ENCODE measurements at regions not wholly inside any gene's neighbourhood (a gene's known extent, or its start where the extent isn't known, plus 50 kb on each side); places are given as distances from the start of the nearest gene placed in this dataset.

DNA sequence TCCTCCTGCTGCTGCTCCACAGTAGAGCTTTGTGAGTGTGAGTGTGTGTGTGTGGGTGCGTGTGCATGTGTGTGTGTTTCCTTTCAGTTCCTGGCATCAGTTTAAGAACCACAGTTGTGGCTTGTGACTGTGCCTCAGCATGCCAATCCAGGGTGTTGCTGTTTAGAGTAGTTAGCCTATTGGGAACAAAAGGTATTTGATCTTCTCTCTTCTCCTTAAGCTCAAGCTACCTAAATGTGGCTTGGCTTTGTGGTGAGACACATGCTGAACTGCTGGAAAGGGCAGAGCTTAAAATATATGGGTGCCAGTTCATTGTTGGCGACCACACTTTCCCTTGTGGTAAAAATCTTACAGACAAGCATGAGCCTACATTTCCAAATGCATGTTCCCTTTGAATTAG is 116.6 kb upstream of the BNC2 start:
- ATAC-seq (no peak), DNase-seq (no peak)
- no peak overlapping the region for H3K4me3 ChIP-seq
- intact Hi-C loops (cut with DNase I): no loop called here
- H3K4me1 ChIP-seq: peaks cover 0 to 7% (median 0%) of the 10 kb centered on the region in 12 donors
- 62 to 77% (median 70%) methylated on average over 2 of the region's 2 CpGs for WGBS, 4 donors
- no peaks in the 10 kb centered on the region for H3K36me3 ChIP-seq
- no peaks in the 10 kb centered on the region for H3K27me3 ChIP-seq
- peak overlapping the region in 1 of 12 donors; percentile 68 for H3K27ac ChIP-seq
- H3K9me3 ChIP-seq: no peaks in the 10 kb centered on the region
- TF ChIP-seq CTCF (IDR thresholded peaks at IDR 0.05) (no peak), POLR2A (IDR thresholded peaks at IDR 0.05) (no peak)

DNA sequence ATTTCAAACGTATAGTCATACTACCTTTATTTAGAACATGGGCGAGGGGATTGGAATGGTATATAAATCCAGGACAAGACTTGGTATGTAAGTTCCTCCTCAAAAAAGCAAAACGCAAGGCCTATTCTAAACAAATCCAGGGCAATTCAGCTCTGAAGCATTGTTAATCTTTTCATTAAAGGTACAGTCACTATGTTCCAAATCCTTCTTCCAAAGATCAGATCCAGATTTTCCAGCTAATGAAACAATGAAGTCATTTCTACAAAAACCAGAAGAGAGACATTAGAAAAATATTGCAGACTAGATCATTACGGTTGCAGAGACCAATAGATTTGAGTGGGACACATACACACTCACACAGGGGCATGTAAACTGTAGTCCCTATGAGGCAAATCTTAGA is 116.1 kb upstream of the BNC2 start:
- 64 to 80% (median 72%) methylated on average over 4 of the region's 4 CpGs for WGBS, 4 donors
- Histone ChIP-seq H3K27me3 (no peaks in the 10 kb centered on the region), H3K4me3 (no peak overlapping the region), H3K4me1 (peaks cover 0 to 7% (median 0%) of the 10 kb centered on the region in 12 donors), H3K9me3 (no peaks in the 10 kb centered on the region), H3K27ac (peak overlapping the region in 2 of 12 donors; percentile 29 to 68), H3K36me3 (no peaks in the 10 kb centered on the region)
- ATAC-seq: no peak
- intact Hi-C loops (cut with DNase I): no loop called here
- DNase-seq: no peak
- TF ChIP-seq CTCF (IDR thresholded peaks at IDR 0.05) (no peak), POLR2A (IDR thresholded peaks at IDR 0.05) (no peak)

GRCh38 chr9:16985559-16986348 is 115.3 kb upstream of the BNC2 start:
- H3K4me1 ChIP-seq: peaks cover 0 to 7% (median 0%) of the 10 kb centered on the region in 12 donors
- no peaks in the 10 kb centered on the region for H3K9me3 ChIP-seq
- TF ChIP-seq POLR2A (IDR thresholded peaks at IDR 0.05): no peak
- no peak for TF ChIP-seq CTCF (IDR thresholded peaks at IDR 0.05)
- H3K27ac ChIP-seq: peak overlapping the region in 3 of 12 donors; percentile 24 to 68 (median 29)
- WGBS, 4 donors: 59 to 69% (median 64%) methylated on average over 12 of the region's 12 CpGs
- intact Hi-C loops (cut with DNase I): no loop called here
- no peaks in the 10 kb centered on the region for H3K36me3 ChIP-seq
- no peaks in the 10 kb centered on the region for H3K27me3 ChIP-seq
- peak; percentile 42 to 91 (median 76) for ATAC-seq
- H3K4me3 ChIP-seq: no peak overlapping the region
- DNase-seq: peak in 4 of 5 donors; percentile 19 to 41 (median 26)

DNA sequence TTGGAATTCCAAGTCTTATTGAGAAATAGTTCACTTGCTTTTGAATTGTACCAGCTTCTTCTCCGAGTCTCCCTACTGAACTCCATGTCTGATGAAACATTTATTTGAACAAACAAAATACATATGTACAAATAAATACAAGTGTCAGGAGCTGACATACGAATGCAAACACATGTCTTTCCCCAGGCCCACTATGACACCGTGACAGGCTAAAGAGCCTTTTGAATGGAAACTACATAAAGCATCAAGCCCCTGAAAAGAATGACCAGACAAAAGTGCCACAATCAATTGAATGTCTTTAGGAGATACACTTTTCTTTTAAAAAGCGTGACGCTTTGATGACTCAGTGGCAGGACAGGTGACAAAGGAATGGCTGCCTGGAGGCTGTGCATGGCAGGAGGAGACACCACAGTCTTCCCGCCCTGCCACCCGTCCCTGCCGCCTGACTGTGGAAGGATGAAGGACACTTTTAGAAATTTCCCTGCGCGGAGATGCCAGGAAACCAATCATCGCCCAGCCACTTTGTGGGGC is 112.4 kb upstream of the BNC2 start:
- ATAC-seq: no peak
- no peak for TF ChIP-seq CTCF (IDR thresholded peaks at IDR 0.05)
- TF ChIP-seq POLR2A (IDR thresholded peaks at IDR 0.05): no peak
- no peak for DNase-seq
- intact Hi-C loops (cut with DNase I): no loop called here
- WGBS, 4 donors: 85 to 89% (median 88%) methylated on average over 11 of the region's 11 CpGs
- Histone ChIP-seq H3K9me3 (no peaks in the 10 kb centered on the region), H3K36me3 (no peaks in the 10 kb centered on the region), H3K27me3 (no peaks in the 10 kb centered on the region), H3K4me3 (no peak overlapping the region), H3K27ac (no peak overlapping the region), H3K4me1 (peaks cover 0 to 7% (median 0%) of the 10 kb centered on the region in 12 donors)

Measured in heart left ventricle (tissue), 16 donors.